Testis (tissue), 2 donors: ENCODE measurements at regions not wholly inside any gene's neighbourhood (a gene's known extent, or its start where the extent isn't known, plus 50 kb on each side); places are given as distances from the start of the nearest gene placed in this dataset.

ENCODE experiments used
- CTCF ChIP-seq, 3 experiments: fragments of 450-650 bp in 2 of 3; fragments of 200-600 bp in 1 of 3; sonication (generic) in 1 of 3; IDR thresholded peaks; one replicate each; pipeline ENCODE4 v1.5.1; 2016 to 2019; ENCODE audit warnings: antibody characterized with exemption in 3 of 3, mild to moderate bottlenecking in 2 of 3, moderate library complexity in 1 of 3
- POLR2A ChIP-seq: fragments of 450-650 bp; IDR thresholded peaks from one replicate; pipeline ENCODE4 v1.6.1; 2017; ENCODE audit warnings: antibody characterized with exemption, mild to moderate bottlenecking, moderate library complexity

- TF ChIP-seq CTCF (IDR thresholded peaks at IDR 0.05) (no peak), POLR2A (no peak)
These were observed 103.5 kb upstream of the TMPRSS2 start for GRCh38 chr21:41611441-41611840.
